GM19463 (cell line): ENCODE measurements at regions not wholly inside any gene's neighbourhood (a gene's known extent, or its start where the extent isn't known, plus 50 kb on each side); places are given as distances from the start of the nearest gene placed in this dataset.

Experiments used
- ATAC-seq: cut with Tn5 transposase; IDR thresholded peaks from one replicate; pipeline ENCODE4 v1.9.1; 2021; ENCODE audit warnings: mild to moderate bottlenecking, moderate library complexity; ENCODE audit not compliant: unreplicated experiment

DNA sequence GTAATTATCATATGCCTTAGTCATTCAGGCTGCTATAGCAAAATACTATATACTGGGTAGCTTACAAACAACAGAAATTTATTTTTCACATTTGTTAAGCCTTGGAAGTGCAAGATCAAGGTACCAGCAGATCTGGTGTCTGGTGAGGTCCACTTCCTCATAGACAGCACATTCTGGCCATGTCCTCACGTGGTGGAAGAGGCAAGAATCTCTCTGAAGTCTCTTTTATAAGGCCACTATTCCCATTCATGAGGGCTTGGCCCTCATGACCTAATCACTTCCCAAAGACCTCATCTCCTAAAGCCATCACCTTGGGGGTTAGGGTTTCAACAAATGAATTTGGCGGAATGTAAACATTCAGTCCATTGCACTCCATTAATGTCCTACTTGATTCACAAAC is 137.5 kb upstream of the C1GALT1 start:
- ATAC-seq, result no peak

GRCh38 chr7:7048213-7048612 is 134.1 kb upstream of the C1GALT1 start:
- ATAC-seq, result no peak

GRCh38 chr7:7051206-7051877 is 131.0 kb upstream of the C1GALT1 start:
- peak; percentile 88 for ATAC-seq

- ATAC-seq, result no peak
Observed at GRCh38 chr7:7054252-7054830, 128.0 kb upstream of the C1GALT1 start.

DNA sequence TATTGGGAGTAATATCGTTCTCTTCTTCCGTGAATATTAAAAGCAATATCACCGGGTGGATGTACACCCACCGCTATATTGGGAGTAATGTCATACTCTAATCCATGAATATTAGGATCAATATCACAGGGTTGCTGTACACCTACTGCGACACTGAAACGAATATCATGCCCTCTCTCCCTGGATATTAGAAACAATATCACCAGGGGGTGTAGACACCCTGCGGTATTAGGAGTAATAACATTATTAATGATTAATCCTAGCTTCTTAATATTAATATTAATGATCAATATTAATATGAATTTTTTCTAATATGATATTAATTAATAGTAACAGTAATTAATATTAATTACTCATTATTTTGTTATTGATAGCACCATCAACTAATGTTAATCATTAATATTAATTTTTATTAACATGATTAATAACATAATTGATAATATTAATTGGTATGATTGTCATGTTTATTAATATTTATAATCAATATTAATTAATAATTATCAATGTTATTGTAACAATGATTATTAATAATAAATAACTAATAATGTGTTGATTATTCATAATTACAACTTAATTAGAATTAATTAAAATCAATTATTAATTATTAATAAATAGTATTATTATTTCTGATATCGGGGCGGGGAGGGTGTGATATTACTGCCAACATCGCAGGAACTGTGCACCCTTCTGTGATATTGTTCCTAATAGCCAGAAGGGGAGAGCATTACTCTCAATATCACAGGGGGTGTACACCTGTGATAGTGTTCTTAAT is 121.3 kb upstream of the C1GALT1 start:
- no peak for ATAC-seq

DNA sequence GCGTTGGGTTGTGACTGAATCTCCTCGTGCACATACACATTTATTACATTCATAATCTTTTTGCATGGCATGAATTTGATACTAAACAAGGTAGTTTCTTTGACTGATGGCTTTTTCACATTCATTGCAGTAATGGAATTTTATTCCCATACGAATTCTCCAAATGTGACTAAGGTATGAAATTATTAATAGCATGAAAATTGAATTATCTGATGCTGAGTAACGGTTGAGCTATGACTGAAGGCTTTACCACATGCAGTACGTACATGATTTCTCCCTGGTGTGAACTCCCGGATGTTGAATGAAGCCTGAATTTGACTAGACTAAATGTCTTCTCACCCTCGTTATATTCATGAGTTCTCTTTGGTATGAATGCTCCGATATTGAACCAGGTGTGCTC is 104.4 kb upstream of the C1GALT1 start:
- no peak for ATAC-seq

DNA sequence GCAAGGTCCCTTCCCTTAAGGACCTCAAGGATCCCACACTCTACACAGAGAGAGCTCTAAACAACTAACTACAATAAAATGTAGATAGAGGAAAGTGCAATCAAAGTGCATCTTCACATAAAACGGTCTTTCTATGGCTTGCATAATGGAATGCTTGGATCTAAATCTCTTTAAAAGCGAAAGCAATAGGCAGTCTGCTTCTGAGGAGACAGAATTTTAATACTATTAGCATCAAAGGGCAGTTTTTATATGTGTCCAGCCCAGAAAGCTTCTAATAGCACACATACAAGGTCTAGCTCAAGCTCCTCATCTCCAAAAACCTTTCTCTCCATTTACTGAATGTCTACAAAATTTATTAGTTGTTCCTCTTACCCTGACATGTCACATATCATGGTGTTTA is 101.5 kb upstream of the C1GALT1 start:
- no peak for ATAC-seq

- ATAC-seq, result no peak
Observed at GRCh38 chr7:7090460-7090859, 91.9 kb upstream of the C1GALT1 start.

DNA sequence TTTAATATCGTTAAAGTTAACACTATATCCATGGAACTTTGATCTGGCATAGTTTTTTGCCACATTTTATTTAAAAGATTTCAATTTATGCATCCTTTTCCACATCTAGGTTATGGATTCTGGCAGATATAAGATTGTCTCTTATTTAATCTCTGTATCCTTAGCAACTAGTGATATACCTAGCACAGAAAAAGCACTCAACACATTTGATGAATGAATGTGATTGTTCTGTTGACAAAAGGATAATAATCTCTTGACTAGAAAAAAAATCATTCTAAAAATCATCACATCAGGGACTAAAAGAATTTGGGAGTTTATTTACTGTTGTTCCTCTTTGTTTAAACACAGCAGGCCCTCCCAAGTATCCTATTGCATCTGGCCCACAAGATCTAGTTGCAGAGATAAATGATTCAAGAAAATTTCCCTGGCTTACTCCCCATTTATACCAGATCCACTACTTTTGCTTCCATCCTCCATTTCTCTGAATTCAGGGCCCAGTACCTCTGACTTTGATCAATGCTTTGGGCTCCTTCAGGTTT is 84.0 kb upstream of the C1GALT1 start:
- no peak for ATAC-seq

GRCh38 chr7:7099584-7100014 is 82.7 kb upstream of the C1GALT1 start:
- no peak for ATAC-seq

- no peak for ATAC-seq
Observed at GRCh38 chr7:7100432-7100849, 81.9 kb upstream of the C1GALT1 start.

DNA sequence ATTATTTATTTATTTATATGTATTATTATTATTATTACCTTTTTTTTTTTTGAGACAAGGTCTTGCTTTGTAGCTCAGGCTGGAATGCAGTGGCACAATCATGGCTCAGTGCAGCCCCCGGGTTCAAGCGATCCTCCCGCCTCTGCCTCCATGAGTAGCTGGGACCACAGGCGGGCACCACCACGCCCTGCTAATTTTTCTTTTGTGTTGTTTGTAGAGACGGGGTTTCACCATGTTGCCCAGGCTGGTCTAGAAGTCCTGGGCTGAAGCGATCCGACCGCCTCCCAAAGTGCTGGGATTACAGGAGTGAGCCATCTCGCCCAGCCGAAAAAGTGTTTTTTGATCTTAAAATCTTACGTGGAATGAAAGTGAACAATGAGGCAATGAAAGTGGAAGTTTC is 79.4 kb upstream of the C1GALT1 start:
- ATAC-seq, result no peak

GRCh38 chr7:7103343-7104313 is 78.7 kb upstream of the C1GALT1 start:
- ATAC-seq, result no peak

- ATAC-seq, result no peak
Observed at GRCh38 chr7:7104314-7104698, 78.0 kb upstream of the C1GALT1 start.

DNA sequence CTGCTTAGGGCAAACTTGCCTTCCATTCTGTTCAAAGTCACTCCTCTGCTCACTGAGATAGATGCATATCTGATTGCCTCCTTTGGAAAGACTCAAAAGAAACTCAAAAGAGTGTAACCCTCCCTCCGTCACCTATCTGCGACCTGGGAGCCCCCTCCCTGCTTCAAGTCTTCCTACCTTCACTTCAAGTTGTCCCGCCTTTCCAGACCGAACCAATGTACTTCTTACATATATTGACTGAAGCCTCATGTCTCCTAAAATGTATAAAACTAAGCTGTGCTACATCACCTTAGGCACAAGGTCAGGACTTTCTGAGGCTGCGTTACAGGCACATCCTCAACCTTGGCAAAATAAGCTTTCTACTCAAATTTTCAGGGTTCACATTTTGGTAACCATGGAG is 77.4 kb upstream of the C1GALT1 start:
- no peak for ATAC-seq

DNA sequence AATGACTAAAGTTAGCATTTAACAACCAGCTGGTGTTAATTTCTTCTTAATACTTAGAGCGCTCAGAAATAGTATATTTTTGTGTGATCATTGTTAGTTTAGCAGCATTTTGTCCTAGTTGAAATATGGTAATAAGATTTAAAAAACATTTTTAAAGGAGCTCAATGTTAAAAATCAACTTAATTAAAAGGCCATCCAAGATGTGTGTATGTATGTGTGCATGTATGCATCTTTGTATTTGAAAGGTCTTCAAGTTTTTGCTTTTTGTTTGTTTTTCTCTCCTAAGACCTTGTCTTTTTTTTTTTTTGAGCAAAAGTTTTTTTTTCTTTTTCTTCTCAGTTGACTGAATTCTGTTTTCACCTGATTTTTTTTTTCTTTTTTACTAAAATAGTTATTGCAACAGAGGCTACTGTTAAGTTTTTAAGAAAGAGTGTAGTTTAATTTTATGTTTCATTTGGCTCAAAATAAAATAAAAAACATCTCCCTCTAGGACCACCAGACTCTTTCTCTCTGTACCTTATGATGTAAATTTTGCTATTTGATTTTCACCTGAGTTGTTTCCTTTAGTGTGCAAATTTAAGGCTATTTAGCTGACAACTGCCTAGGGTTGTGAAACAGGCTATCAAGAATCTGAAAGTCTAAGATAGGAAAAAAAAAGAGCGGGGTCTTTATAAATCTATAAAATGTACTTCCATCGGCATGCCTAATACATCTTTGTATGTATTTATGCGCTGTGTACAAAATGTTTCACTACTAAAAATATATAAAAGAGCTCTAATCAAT is 76.4 kb upstream of the C1GALT1 start:
- ATAC-seq, result no peak

DNA sequence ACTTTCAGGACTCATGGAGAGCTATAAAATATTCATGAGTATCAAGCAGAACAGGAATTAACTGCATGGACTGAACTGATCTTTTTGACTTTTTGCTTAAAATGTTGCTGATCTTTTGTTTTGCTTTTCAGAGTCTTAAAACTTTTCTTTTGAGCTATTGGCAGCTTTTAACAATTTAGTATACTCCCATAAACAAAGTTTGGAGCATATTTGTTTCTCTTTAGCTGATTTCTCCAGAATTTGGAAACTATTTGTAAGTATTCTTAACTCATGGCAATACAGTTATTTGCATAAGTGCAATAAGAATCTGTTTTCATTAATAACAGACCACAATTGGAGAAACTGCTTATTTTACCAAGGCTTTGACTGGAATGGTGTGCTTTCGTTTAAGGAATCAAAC is 73.4 kb upstream of the C1GALT1 start:
- no peak for ATAC-seq

DNA sequence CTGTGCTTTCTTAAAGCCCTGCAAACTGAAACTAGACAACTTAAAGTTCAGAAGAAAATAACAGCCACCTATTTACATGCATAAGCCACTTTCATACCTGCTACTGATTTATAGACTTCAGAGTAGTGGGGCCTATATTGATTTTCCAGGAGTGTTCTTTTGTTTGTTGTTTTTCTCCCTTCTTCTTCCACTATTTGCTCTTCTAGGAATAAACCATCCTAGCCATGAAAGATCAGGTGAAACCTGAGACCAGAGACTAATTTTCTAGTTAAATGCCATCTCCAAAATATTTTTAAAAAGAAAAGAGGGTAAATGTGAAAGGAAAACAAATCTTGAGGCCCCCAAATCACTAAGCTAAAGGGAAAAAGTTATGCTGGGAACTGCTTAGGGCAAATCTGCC is 72.4 kb upstream of the C1GALT1 start:
- ATAC-seq, result no peak

- no peak for ATAC-seq
Observed at GRCh38 chr7:7110706-7111105, 71.6 kb upstream of the C1GALT1 start.

DNA sequence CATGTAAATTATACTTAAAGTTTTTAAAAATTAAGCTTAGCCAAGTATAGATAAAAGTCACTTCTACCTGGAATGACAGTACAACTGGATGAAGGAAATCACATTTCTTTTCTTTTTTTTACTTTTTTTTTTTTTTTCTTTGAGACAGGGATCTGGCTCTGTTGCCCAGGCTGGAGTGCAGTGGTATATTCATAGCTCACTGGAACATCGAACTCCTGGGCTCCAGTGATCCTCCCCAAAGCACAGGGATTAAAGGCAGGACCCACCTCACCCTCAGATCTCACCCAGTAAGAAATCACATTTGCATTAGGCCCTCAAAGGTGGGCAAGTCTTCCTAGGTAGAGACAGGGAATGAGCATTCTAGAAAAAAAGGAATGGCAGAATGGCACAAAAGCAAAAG is 69.5 kb upstream of the C1GALT1 start:
- ATAC-seq, result no peak
